Mucosa of gallbladder (tissue), 1 donor: ENCODE measurements at regions not wholly inside any gene's neighbourhood (a gene's known extent, or its start where the extent isn't known, plus 50 kb on each side); places are given as distances from the start of the nearest gene placed in this dataset.

Source experiments
- DNase-seq: peaks from one replicate; pipeline ENCODE4 v3.0.0-alpha.2; 2020; ENCODE audit warnings: low spot score
- donor health status: DM: no; HTN: no; CAD: no.

DNA sequence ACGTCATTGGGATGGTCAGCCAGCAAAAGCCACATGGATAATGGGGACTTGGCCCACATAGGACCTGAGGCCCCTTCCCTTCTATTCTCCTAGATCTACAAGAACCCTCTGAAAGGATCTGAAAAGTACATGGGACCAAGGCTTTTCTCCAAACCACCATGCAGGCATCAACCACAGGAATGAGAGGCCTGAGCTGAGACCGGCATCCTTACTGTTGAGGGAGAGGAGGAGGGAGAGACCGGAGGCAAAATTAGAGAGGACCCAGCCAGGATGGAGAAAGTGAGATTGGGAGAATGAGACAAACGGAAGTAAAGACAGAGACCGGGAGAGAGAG is 281.7 kb downstream of the RRAGC start:
- DNase-seq, result no peak

DNA sequence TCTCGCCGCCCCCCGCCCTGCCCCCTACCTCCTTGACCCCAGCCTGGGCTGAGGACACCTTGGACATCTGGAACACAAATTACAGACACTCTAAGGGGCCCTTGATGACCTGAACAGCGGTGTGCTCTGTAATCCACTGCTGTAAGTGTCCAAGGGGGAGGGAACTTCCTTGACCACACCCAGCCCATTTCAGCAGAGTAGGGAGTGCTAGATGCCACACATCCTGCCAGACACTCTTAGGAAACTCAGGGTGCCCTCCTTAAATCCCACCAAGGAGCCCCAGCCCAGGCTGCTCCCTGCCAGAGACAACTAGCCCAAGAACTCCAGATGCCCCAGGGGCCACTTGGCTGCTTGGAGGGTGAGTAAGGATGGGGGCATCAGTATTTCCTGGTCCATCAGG is 282.2 kb downstream of the RRAGC start:
- DNase-seq, result no peak

- no peak for DNase-seq
These were observed 283.3 kb downstream of the RRAGC start for GRCh38 chr1:38576241-38576640.

- DNase-seq, result no peak
These were observed 287.8 kb downstream of the RRAGC start for GRCh38 chr1:38571726-38572125.

- no peak for DNase-seq
These were observed 289.0 kb downstream of the RRAGC start for GRCh38 chr1:38570657-38570975.

DNA sequence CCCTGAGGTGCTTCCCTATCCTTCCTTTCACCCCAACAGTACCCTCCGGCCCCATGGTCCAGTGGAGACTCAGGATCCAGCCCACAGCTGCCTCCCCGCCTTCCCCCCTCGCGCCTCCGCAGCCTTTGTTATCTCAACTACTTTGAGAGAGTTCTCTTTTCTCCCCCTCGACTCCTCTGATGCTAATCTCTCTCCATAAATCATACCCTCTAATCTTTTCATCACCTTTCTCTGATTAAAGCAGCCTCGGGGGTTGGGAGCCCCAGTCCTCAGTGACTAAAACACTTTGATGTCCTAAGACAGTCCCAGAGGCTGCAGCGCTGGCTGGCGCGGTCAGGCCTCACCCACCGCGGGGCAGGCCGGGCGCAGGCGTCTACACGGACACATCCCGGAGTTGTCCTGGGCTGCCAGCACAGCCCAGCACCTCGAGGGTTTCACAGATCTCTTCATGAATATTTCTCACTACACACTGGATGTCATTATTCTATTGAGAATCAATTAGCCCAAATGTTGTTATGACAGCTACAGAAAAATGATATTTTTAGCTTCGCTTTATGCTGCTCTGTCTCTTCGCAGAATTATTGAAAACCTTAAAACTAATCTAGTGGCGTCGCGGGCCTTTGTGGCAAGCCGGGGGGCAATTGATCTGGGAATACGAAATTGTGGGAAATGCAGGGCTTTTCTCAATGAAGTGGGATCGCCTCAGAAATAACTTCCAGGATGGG is 289.5 kb downstream of the RRAGC start:
- DNase-seq, result no peak

DNA sequence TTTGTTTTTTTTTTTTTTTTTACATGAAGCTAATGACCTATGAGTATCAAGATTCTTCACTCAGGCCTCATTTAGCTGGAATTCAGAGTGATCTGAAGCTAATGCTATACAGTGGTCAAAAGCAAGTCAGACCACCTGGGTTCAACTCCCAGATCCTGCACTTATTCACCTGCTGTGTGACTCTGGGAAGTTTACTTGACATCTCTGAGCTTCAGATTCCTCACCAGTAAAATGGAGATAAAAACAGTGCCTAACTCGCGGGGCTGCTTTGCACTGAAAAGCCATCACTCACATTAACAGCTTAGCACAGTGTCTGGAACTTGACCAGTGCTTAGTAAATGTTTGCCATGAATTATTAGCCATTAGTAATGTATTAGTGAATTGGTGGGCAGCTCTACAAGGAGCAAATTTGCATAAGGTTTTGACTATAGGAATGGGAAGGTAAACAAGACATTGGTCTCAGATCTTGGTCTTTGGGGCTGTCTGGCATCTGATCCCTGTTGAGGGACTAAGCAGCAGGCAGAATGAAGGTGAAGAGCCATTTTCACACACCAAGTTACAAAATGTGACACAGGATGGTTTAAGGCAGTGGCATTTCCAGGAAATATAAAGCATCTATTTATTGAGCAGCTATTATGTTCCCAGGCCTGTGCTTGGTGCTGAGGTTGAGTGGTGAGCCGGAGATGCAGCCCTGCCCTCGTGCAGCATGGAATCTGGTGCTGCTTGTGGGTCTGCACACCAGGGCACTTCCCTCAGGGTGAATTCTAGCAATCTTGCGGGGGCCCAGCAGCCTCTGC is 291.3 kb downstream of the RRAGC start:
- no peak for DNase-seq

DNA sequence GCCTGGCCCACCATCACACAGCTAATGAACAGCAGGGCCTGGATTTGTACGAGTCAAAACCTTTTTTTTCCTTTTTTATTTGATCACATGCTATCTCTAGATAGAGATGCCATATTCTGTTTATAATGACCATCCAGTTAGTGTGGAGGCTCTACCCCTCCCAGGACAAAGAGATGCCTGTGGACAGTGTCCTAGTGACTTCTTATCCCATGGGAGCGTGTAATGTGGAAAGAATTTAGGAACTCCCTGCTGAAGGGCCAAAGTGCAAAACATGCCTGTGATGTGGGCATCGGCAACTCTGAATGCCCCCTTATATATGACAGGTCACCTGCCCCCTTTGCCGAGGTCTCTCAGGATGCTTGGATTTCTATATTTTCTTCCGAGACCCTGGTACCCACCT is 292.2 kb downstream of the RRAGC start:
- DNase-seq, result no peak

DNA sequence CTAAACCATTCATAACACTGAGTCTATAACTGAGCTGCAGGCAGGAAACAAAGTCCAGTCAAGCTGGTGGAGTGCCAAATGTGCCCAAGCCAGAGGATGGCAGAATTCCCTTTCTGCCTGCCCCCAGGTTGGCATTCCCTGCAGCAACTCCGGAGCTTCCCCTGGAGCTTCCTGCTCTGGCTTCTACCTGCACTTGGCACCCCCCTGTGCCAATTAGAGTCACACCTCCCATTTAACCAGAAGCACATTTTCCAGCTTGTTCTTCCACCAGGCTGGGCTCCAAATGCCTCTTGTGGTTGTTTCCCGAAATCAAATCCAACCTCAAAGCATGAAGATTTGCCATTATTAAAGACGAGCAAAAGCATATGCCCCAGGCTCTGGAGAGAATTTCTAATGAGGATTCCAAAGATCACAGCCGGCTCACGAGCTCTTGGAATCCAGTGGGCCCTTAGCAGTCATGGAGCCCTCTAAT is 294.5 kb downstream of the RRAGC start:
- DNase-seq, result no peak

DNA sequence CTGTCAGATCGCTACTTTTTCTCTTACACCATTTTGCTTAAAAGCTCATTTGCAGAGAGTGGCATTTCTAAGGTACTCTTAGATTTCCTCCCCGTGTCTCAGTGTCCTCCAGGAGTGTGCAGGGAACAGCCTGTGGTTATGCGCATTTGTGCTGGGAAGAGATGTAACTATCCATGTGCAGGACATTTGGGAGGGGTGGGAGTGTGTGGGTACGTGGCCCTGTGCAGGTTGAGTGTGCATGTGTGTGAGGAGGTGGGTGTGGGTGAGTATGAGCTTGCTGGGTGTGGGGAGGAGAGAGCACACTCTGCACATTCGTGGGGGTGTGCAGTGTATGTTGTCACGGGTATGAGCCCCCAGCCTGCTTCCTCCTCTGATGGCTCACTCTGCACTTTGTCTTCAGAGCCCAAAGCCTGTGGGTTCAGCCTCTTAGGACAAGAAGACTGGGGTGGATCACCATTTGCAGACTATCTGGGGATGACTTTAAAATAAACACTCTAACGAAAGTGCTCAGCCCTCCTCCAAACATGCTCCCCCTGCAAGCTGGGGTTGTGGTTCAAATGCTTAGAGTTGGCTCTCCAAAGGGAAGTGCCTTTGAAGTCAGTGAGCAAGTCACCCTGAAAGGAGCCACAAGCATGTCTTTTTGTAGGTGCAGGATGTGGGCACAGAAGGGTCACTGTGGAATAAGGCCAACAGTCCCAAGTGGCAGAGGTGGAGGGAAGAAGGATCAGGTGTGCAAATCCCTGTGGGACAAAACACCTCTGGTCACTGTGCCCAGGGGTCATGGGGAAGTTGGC is 295.4 kb downstream of the RRAGC start:
- DNase-seq, result no peak

- no peak for DNase-seq
These were observed 297.8 kb downstream of the RRAGC start for GRCh38 chr1:38561725-38562124.

GRCh38 chr1:38561110-38561509 is 298.5 kb downstream of the RRAGC start:
- no peak for DNase-seq

- no peak for DNase-seq
These were observed 299.1 kb downstream of the RRAGC start for GRCh38 chr1:38560457-38560856.

GRCh38 chr1:38559446-38560165 is 300.0 kb downstream of the RRAGC start:
- DNase-seq, result peak; percentile 64

DNA sequence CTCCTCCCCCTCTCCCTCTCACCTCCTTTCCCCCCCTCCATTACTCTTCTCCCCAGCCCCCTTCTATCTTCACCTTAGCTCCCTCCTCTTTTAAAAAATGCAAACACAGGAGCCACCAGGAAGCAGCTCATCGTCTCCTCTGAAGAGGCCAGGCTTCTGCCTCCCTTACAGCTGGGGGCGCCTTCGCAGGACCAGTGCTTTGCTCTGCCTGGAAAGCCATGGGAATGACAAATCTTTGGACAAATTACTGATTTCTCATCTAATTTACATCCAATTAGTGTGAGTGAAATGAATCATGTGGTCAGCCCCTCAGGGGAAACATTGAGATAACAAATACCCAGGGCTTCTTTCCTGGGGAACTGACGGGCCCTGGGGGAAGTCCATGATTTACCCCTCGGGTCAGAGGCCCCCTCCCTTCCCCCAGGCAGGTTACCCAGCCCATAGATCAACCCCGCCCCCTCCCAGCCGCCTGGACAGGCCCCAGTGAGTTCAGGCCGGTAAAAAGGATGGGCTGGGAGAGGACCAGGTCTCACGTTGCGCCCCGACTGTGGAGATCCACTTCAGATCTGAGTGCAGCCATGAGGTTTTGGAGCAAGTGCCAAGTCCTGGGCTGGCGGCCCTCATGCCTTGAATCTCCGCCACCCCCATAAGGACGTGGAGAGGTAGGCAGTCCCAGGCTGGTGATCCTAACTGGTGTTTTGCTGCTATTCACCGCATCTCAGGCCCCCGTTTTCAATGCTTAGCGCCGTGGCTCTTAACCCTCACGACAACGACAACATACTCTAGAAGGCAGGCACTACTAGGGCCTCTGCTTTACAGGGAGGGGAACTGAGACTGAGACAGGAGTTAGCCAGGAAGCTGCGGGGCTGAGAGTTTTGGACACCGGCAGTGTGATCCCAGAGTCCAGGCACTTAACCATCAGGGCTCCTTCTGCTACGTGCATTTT is 300.8 kb downstream of the RRAGC start:
- no peak for DNase-seq

DNA sequence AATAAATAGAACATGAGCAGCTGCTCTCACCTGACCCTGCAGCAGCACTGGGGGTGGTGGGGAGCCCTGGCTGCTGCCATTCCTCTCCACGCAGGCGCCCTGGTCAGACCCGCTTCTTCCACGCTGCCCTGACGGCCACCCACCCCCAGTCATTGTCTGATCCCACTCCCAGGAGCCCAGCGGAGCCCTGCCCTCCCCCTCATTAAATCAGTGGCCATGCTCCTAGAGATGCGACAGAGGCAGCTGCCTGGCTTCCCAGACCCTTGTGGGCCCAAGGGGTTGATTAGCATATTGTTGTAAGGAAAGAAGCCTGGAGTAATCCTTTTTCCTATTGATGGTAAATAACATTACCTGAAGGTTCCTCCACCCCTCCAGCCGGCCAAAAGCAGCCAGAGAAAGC is 301.5 kb downstream of the RRAGC start:
- DNase-seq, result no peak

DNA sequence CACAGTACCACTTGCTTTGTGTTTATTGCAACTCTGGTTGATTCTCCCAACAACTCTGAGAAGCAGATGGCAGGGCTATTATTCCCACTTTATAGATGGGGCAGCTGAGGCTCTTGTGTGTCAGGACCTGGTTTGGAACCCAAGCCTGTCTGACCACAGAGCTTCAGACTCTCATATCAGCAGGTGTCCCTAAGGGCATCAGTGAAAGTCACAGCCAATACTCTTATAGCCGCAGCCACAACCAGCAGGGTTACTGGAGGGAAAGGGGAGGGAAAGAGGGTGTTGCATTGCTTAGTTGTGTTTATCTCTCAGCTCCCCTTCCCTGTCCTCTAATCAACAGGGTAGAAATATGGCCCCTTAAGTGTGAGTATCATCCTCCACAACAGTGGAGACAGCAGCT is 304.0 kb downstream of the RRAGC start:
- no peak for DNase-seq

DNA sequence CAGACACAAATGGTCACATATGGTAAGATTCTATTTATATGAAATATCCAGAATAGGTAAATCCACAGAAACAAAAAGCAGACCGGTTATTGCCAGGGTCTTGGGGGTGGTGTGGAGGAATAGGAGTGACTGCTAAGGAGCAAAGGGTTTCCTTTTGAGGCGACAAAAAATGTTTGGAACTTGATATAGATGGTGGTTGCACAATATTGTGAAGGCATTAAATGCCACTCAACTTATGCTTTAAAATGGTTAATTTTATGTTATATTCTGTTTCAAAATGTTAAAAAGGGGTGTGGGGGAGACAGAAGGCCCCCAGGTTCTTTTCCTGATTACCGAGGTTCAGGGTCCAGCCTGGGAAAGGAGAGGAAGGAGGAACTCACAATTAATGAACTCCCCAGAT is 304.4 kb downstream of the RRAGC start:
- no peak for DNase-seq

DNA sequence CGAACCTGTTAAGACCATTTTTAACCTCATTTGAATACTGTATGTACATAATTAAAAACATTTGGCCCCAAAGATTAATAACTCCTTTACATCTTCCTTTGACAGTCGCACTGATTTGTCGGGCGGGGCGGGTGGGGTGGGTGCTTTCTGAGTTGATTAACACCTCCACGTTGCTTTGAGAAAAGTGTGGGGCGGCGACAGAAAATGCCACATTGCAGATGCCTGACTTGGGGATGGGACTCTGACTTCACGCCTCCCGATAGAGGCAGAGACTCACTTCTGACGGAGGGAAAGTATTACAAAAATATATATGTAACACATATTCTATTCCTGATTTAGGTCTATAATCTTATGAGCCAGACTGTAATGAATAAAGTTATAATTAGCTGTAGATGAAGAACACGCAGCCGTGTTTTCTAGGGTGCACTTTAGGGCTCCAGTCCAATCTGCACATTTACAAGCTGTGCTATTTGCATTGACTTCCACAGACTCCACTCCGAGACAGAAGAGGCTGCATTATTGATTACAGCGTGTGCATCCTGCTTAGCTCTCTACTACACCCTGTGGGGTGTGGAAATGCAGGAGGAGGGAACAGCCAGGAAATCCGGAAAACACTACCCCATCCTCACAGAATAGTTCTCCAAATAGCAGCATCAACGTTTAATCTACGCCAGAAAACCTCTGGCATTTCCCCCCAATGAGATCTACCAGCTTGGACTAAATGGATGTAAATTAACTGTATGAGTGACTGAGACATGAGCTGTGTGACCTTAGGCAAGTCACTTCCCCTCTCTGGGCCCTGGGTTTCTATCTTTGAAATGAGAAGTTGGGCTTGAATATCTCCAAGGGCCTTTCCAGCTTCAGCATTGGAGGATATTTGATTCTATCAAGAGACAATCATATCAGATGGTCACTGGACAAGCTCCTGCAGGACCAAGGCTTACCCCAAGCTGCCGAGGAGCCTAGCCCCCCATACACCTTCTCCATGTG is 308.0 kb downstream of the RRAGC start:
- no peak for DNase-seq

GRCh38 chr1:38549191-38549590 is 310.4 kb downstream of the RRAGC start:
- no peak for DNase-seq
